HG03060 (cell line): ENCODE measurements at regions not wholly inside any gene's neighbourhood (a gene's known extent, or its start where the extent isn't known, plus 50 kb on each side); places are given as distances from the start of the nearest gene placed in this dataset.
"Not testable (repeated sequence)": the region's sequence is repeated elsewhere in the genome, so short reads cannot be mapped to it uniquely, and the experiment has no call there.

Experiments used
- ATAC-seq: cut with Tn5 transposase; IDR thresholded peaks from one replicate; pipeline ENCODE4 v1.9.1; 2021; ENCODE audit warnings: low read depth, moderate number of reproducible peaks; ENCODE audit not compliant: unreplicated experiment

DNA sequence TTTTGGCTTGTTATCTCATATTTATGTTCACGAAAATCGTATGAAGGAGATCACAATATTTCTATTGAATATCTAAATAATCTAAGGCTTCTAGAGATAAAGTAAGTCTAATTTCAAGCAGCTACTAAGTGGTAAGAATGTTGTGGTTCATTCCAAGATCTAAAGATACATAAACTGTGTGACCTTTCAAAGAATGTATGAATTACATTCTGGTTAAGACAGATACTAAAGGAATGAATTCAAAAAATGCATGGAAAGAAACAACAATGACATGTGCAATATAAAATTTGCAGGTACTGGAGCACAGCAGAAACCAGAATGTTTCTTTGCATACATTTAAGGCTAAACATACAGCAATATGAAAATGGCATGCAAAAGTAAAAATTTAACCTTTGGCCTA lies 1214.6 kb downstream of the CDH8 start:
- no peak for ATAC-seq

GRCh38 chr16:60820361-60820760 lies 1215.9 kb downstream of the CDH8 start:
- no peak for ATAC-seq

DNA sequence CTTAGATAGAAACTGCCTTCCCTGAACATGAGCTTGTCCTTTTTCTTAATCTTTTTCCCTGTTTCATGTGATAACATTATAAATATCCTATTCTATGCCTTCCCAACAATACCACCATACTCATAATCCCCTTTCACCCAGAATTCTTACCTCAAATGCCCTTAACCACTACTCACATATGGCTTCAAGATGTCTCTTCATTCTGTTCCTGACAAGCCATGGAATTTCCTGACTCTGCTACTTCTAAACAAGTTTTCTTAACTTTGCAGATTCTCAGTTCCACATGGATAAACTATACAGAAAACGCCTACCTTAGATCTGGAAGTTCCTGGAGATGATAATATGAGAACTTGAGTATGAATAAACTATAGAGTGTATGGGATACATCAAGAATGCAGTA lies 1217.8 kb downstream of the CDH8 start:
- ATAC-seq: no peak

GRCh38 chr16:60816461-60816860 lies 1219.8 kb downstream of the CDH8 start:
- no peak for ATAC-seq

- no peak for ATAC-seq
These were observed 1220.4 kb downstream of the CDH8 start for GRCh38 chr16:60815865-60816264.

- ATAC-seq: no peak
These were observed 1221.2 kb downstream of the CDH8 start for GRCh38 chr16:60815033-60815432.

GRCh38 chr16:60811657-60812056 lies 1224.6 kb downstream of the CDH8 start:
- no peak for ATAC-seq

- ATAC-seq: no peak
These were observed 1225.1 kb downstream of the CDH8 start for GRCh38 chr16:60811051-60811608.

DNA sequence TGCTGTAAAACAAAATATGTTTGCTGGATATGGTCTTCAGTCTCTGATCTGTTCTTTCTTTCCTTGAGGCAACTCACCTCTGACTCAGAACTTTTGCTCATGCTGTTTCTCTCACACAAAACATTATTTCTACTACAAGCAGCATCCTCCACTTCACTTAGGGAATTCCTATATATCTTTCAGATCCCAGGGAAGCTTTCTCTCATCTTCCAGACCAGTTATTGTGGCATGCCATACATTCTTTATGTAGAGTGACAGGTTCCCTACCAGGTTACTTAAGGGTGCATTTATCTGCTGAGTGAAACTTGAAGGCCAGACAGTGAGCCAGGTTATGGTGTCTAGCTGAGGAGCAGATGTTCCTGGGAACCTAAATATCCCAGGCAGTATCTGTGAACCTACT lies 1226.0 kb downstream of the CDH8 start:
- ATAC-seq: no peak

DNA sequence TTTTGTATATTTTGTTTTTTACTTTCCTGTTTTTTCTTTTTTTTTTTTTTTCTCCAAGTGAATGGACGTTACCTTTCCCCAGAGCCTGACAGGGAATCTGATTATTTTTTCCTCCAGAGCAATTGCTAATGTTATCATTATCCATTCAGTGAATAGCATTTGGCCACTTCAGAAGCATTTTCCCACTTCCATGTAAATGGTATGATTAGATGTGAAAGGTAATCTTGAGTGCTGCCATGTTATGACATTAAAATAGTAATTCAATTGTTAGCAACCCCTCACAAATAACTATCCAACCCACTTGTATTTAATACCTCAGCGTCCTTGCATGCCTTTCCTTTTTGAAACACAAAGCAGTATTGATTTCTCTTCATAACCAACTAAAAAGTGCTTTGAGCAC lies 1243.8 kb downstream of the CDH8 start:
- ATAC-seq: no peak

DNA sequence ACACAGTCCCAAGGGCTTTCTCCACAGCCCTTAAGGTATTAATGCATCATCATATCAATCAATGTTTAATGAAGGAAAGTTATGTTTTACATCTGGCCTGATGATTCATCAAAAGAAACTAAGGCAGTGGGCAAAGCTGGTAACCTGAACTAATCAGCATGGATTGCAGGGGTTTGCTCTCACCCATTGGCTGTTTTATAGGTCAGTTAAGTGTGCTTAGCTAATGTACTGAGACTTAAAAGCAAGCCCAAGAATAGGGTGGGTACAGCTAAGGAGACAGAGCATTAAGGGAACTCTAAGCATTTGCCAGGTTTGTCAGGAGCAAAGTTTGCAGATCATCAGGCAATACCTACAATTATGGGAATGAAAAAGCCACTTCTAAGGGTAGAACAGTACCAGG lies 1247.6 kb downstream of the CDH8 start:
- no peak for ATAC-seq

- ATAC-seq: no peak
These were observed 1260.0 kb downstream of the CDH8 start for GRCh38 chr16:60776281-60776680.

- no peak for ATAC-seq
These were observed 1265.1 kb downstream of the CDH8 start for GRCh38 chr16:60771138-60771537.

GRCh38 chr16:60770384-60770783 lies 1265.9 kb downstream of the CDH8 start:
- not testable (repeated sequence) for ATAC-seq

- no peak for ATAC-seq
These were observed 1272.4 kb downstream of the CDH8 start for GRCh38 chr16:60763869-60764268.

- ATAC-seq: no peak
These were observed 1280.3 kb downstream of the CDH8 start for GRCh38 chr16:60755907-60756306.

GRCh38 chr16:60748366-60748765 lies 1287.9 kb downstream of the CDH8 start:
- no peak for ATAC-seq

DNA sequence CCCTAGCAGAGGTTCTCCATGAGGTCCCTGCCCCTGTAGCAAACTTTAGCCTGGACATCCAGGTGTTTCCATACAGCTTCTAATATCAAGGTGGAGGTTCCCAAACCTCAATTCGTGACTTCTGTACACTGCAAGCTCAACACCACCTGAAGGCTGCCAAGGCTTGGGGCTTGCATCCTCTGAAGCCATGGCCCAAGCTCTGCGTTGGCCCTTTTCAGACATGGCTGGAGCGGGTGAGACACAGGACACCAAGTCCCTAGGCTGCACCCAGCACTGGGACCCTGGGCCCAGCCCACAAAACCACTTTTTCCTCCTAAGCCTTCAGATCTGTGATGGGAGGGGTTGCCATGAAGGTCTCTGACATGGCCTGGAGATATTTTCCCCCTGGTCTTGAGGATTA lies 1292.0 kb downstream of the CDH8 start:
- no peak for ATAC-seq

GRCh38 chr16:60741810-60742209 lies 1294.4 kb downstream of the CDH8 start:
- ATAC-seq: no peak

GRCh38 chr16:60739737-60740683 lies 1296.2 kb downstream of the CDH8 start:
- no peak for ATAC-seq

DNA sequence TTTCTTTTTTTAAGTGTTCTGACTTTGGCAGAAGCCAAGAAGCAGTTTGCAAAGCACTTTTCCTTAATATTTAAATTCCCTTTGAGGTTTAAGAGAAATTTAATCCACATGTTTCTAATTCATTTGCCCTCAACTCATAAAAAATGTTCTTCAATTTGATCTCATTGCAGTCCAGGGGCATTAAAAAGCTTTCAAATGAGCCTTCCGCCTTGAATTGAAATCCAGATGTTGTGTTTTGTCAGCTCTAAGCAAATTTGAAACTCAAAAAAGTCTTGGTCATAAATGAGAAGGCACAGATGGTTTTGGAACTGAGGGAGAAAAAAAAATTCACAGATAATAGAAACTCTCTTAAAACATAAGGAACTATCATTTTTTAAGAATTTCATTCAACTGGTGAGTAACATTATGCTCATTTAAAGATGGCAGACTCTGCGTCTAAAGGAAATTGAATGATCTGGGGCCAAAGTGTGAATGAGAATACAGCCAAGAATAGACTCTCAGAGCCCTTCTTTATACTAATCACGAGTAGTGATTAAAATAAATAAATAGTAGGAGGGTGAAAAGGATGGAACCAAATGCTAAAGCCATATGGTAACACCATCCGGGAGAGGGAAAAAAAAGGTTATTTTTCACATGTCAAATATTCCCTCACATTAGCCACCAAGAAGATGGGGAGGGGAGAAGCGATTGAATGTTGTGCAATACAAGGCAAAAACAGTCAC lies 1304.7 kb downstream of the CDH8 start:
- ATAC-seq: no peak
